GM12874 (cell line): ENCODE measurements at regions not wholly inside any gene's neighbourhood (a gene's known extent, or its start where the extent isn't known, plus 50 kb on each side); places are given as distances from the start of the nearest gene placed in this dataset.

Experiments
- TF ChIP-seq, protein P1 (sequence below): IDR thresholded peaks from 2 replicates; pipeline ENCODE4 v1.5.1; 2011; ENCODE audit warnings: low read depth, mild to moderate bottlenecking, control low read depth, low read length, moderate library complexity; ENCODE audit not compliant: insufficient read depth

DNA sequence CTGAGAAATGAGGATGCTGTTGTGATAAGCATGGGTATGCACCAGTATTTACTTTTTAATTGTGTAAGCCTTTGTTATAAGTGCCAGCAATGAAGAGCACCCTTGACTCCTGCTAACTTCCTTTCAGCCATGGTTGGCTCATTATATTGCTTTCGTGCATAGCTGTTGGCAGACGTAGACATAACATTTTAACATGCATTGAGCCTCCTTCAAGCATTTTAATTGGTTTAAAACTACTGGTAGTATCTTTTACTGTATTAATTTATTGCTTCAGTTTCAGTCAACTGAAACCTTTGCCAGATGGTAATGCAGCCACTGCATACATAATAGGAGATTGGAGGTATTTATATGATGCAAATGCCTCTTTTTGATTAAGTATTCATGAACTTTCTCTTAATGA, 1285.4 kb downstream of the PCDH18 start:
- TF ChIP-seq, protein P1, sequence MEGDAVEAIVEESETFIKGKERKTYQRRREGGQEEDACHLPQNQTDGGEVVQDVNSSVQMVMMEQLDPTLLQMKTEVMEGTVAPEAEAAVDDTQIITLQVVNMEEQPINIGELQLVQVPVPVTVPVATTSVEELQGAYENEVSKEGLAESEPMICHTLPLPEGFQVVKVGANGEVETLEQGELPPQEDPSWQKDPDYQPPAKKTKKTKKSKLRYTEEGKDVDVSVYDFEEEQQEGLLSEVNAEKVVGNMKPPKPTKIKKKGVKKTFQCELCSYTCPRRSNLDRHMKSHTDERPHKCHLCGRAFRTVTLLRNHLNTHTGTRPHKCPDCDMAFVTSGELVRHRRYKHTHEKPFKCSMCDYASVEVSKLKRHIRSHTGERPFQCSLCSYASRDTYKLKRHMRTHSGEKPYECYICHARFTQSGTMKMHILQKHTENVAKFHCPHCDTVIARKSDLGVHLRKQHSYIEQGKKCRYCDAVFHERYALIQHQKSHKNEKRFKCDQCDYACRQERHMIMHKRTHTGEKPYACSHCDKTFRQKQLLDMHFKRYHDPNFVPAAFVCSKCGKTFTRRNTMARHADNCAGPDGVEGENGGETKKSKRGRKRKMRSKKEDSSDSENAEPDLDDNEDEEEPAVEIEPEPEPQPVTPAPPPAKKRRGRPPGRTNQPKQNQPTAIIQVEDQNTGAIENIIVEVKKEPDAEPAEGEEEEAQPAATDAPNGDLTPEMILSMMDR, result no peak

DNA sequence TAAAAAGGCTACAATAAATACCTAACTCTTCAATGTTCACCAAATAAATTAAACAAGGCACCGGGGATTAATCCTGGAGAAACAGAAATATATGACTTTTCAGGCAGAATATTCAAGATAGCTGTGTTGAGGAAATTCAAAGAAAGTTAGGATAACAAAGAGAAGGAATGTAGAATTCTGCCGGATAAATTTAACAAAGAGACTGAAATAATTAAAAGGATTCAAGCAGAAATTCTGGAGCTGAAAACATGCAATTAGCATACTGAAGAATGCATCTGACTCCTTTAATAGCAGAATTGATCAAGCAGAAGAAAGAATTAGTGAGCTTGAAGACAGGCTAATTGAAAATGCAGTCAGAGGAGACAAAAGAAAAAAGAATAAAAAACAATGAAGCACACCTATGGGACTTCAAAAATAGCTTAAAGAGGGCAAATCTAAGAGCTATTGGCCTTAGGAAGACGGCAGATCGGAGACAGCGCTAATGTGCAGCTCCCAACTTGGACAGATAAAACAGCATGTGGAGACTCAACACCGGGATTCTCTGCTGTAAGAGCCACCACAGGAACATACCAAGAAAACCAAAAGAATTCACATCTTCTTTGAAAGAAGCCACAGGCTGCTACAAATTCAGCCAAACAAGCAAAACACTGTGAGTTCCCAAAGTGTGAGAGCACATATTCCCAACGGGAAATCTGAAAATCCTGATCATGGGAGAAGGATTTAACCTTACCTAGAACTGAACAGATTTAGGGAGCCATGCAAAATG, 1290.9 kb downstream of the PCDH18 start:
- TF ChIP-seq, protein P1, result no peak

DNA sequence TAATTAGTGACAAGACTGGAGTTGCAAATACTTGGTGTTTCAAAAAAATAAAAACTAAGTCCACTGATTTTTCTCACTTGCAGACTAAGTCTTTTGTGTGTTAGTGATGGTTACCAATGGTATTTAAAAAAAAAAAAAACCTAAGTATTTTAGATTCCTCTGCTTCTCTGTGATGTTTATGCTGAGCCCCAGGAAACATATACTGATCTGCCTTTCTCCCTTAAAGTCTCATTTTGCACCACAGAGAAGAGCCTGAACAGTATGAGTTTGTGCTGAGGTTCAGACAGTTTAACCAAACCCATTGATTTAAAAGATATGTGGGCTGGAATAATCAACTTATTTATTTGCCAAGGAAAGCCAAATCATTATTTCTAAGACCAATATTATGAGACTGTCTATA, 1305.0 kb downstream of the PCDH18 start:
- TF ChIP-seq, protein P1, result no peak

DNA sequence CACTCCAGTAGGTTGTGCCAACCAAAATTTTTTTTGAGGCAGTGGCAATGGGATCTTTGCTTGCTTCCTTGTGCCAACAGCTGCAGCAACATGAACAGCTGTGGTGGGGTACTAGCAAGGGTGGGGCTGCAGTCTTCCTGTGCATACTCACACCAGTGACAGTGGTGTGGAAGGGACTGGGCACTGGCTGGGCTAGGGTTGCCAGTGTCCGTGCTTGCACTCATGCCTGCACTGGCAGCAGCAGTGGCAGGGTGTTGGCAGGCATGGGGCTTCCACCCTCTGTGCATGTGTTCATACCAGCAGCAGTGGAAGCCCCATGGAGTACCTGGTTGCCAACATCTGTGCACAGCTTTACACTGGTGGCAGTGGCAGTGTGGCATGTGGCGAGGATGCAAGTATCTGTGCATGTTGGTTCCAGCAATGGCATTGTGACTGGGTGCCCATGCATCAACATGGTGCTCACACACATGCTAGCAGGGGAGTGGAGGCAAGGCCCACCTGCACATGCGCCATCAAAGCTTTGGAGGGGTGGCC, 1312.6 kb downstream of the PCDH18 start:
- TF ChIP-seq, protein P1, result no peak

DNA sequence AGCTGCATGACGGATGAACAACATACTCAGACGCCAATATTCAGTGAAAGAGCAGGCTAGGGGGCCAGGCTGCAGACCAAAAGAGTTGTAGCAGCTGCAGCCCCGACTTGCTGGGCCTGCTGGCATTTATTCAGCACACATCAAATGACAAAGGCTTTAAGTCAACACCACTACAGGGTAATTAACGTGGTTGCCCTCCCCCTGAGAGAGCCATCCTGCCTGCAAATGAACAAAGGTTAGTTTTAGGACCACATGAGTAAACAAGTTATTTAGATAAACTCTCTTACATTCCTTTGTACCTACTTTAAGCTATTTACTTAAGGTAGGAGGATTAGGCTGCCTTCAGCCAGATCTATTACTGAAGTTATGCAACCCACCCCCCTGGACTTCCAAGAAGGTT, 1329.1 kb downstream of the PCDH18 start:
- TF ChIP-seq, protein P1, result no peak

DNA sequence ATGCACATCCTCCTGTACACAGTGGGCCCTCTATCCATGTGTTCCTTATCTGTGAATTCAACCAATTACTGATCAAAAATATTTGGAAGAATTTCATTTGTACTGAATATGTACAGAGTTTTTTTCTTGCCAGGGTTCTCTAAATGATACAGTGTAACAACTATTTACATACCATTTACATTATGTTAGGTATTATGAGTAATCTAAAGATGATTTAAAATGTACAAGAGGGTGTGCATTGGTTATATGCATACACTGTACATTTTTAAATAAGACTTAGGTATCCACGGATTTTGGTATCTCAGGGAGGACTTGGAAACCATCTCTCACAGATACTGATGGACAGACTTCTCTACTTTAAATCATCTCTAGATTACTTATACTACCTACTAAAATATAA, 1333.9 kb downstream of the PCDH18 start:
- TF ChIP-seq, protein P1, result no peak

DNA sequence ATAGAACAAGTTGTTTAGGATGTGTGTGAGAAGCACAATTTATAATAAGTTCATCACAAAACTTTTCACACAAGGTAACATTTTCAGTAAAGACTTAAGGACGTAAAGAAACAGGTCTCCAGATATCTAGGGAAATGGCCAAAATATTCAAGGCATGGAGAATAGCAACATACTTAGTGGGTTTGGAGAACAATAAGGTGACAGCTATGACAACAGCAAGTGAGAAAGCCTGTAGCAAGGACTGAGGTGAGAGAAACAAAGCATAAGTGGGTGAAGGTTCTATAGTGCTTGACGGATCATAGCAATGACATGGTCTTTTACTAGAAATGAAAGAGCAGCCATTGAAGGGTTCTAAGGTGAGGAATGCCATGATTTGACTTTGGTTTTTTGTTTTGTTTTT, 1337.3 kb downstream of the PCDH18 start:
- TF ChIP-seq, protein P1, result no peak
